Bronchial epithelial cell (primary cell): ENCODE measurements at regions not wholly inside any gene's neighbourhood (a gene's known extent, or its start where the extent isn't known, plus 50 kb on each side); places are given as distances from the start of the nearest gene placed in this dataset.

Source experiments
- DNase-seq: peaks from one replicate; pipeline ENCODE4 v3.0.0-alpha.2; 2010; ENCODE audit warnings: low read depth
- FAIRE-seq: peaks from 2 replicates; lab custom pipeline; 2011; peaks lifted over from hg19 to GRCh38; lab: Jason Lieb, UNC
- H3K27me3 ChIP-seq: 2 replicates; pipeline ENCODE4 v1.5.1; 2011; ENCODE audit warnings: low read length; ENCODE audit not compliant: control insufficient read depth, insufficient read depth
- H3K36me3 ChIP-seq: 2 replicates; pipeline ENCODE4 v1.5.1; 2011; ENCODE audit warnings: low read length; ENCODE audit not compliant: control insufficient read depth, insufficient read depth
- H3K4me3 ChIP-seq: 2 replicates; pipeline ENCODE4 v1.5.1; 2011; ENCODE audit warnings: mild to moderate bottlenecking, low read depth, low read length, control low read depth
- CTCF ChIP-seq: IDR thresholded peaks from 2 replicates; pipeline ENCODE4 v1.5.1; 2011; ENCODE audit warnings: mild to moderate bottlenecking, moderate library complexity, low read length, control low read depth, inconsistent platforms; ENCODE audit not compliant: insufficient read depth, severe bottlenecking

GRCh38 chr16:52265446-52265861, 281.5 kb downstream of the TOX3 start:
- no peak for FAIRE-seq

GRCh38 chr16:52257534-52257933, 289.4 kb downstream of the TOX3 start:
- no peak for FAIRE-seq
- no peak for TF ChIP-seq CTCF
- no peaks in the 10 kb centered on the region for H3K36me3 ChIP-seq

More at GRCh38 chr16:52265446-52265861, 281.5 kb downstream of the TOX3 start:
- peaks cover 5% of the 10 kb centered on the region for H3K27me3 ChIP-seq
- no peaks in the 10 kb centered on the region for H3K36me3 ChIP-seq
- TF ChIP-seq CTCF: no peak
- no peak overlapping the region for H3K4me3 ChIP-seq
- no peak for DNase-seq

DNA sequence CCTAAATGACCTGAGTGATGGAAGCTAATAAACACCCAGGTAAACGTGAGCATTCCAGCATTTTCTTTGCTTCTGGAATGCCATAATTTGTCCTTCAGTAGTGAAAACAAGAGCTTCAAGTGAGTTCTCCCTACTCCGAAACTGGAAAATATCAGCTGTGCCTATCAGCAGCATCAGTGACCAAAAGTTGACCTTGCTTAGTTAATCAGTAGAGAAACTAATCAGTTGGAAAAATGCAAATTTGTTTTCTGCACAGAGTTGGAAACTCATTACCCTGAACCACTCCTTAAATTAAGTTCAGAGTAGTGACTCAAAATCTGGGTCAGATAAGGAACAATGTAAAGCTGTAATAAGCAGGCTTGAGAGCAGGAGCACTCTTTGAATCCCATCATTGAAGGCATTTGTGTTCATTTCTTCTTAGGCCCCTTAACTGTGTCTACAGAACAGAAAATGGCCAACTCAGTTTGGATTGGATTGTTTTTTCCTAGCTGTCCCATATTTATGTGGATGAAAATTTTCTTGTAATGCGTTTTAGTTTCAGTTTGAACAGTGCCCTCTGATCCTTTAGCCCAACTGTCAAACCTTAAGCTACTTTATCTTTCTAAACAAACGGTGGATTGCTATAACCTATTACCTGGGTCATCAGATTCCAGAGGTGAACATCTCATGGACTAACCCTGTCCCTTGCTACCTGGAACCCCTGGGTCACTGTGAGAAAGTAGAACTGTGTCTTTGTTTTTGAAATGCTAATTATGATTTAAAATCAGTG, 290.4 kb downstream of the TOX3 start:
- FAIRE-seq (no peak), DNase-seq (no peak)
- Histone ChIP-seq H3K4me3 (no peak overlapping the region), H3K27me3 (no peaks in the 10 kb centered on the region), H3K36me3 (no peaks in the 10 kb centered on the region)
- no peak for TF ChIP-seq CTCF

More at GRCh38 chr16:52257534-52257933, 289.4 kb downstream of the TOX3 start:
- DNase-seq: no peak
- Histone ChIP-seq H3K27me3 (no peaks in the 10 kb centered on the region), H3K4me3 (no peak overlapping the region)

- no peak for FAIRE-seq
Observed at GRCh38 chr16:52254746-52255145, 292.2 kb downstream of the TOX3 start.

GRCh38 chr16:52252680-52253079, 294.3 kb downstream of the TOX3 start:
- no peak for TF ChIP-seq CTCF
- no peak overlapping the region for H3K4me3 ChIP-seq
- no peaks in the 10 kb centered on the region for H3K36me3 ChIP-seq
- H3K27me3 ChIP-seq: no peaks in the 10 kb centered on the region
- FAIRE-seq (no peak), DNase-seq (no peak)

More at GRCh38 chr16:52254746-52255145, 292.2 kb downstream of the TOX3 start:
- DNase-seq: peak; percentile 83
- Histone ChIP-seq H3K4me3 (no peak overlapping the region), H3K36me3 (no peaks in the 10 kb centered on the region), H3K27me3 (no peaks in the 10 kb centered on the region)
- TF ChIP-seq CTCF: no peak
